ENCODE measurements at regions not wholly inside any gene's neighbourhood (a gene's known extent, or its start where the extent isn't known, plus 50 kb on each side); places are given as distances from the start of the nearest gene placed in this dataset.

DNA sequence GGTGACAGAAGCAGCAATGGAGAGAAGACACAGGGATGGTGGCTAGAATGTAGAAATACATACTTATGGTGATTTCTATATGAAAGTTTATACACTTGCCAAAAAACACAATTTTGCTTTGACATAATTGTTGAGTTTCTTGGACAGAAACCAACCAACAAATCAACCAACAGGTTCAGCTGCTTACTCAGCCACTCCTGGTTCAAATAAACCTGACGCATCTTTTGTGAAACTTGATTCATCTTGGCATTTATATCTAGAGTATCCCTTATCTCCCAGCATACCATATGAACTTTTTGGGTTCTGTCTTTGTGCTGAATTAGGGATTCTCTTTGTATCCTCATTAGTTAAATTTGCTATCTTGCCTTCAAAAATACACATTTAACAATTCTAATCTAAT lies 54.1 kb upstream of the ERBB4 start:
- TF ChIP-seq, protein P1, sequence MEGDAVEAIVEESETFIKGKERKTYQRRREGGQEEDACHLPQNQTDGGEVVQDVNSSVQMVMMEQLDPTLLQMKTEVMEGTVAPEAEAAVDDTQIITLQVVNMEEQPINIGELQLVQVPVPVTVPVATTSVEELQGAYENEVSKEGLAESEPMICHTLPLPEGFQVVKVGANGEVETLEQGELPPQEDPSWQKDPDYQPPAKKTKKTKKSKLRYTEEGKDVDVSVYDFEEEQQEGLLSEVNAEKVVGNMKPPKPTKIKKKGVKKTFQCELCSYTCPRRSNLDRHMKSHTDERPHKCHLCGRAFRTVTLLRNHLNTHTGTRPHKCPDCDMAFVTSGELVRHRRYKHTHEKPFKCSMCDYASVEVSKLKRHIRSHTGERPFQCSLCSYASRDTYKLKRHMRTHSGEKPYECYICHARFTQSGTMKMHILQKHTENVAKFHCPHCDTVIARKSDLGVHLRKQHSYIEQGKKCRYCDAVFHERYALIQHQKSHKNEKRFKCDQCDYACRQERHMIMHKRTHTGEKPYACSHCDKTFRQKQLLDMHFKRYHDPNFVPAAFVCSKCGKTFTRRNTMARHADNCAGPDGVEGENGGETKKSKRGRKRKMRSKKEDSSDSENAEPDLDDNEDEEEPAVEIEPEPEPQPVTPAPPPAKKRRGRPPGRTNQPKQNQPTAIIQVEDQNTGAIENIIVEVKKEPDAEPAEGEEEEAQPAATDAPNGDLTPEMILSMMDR (IDR thresholded peaks at IDR 0.05; ENCODE audit: insufficient read depth, low read length, poor library complexity, severe bottlenecking): no peak
- no peaks in the 10 kb centered on the region for H3K36me3 ChIP-seq (ENCODE audit: control insufficient read depth, insufficient read depth, low read length)
- no peak for DNase-seq (ENCODE audit: extremely low read depth, insufficient read length)
- no peaks in the 10 kb centered on the region for H3K27me3 ChIP-seq (replicated peaks; ENCODE audit: control insufficient read depth, insufficient read depth, low read length)
- no peak overlapping the region for H3K4me3 ChIP-seq (replicated peaks; ENCODE audit: low read depth, low read length)
